Transverse colon (tissue), 4 donors: ENCODE measurements at regions not wholly inside any gene's neighbourhood (a gene's known extent, or its start where the extent isn't known, plus 50 kb on each side); places are given as distances from the start of the nearest gene placed in this dataset.

Experiments
- DNase-seq: peaks from one replicate; pipeline ENCODE4 v3.0.0-alpha.2; 2019
- H3K27ac ChIP-seq, 4 donors: fragments of 200-600 bp; sonication (generic); 2 replicates each; pipeline ENCODE4 v1.5.1; 2016 to 2018; ENCODE audit warnings: inconsistent platforms in 4 of 4
- H3K27me3 ChIP-seq: fragments of 200-600 bp; sonication (generic); 2 replicates; pipeline ENCODE4 v1.5.1; 2017; ENCODE audit warnings: inconsistent platforms
- H3K36me3 ChIP-seq, 4 donors: fragments of 200-600 bp; sonication (generic); 2 replicates each; pipeline ENCODE4 v1.5.1; 2017 to 2019; ENCODE audit warnings: inconsistent platforms in 4 of 4
- H3K4me1 ChIP-seq, 4 donors: fragments of 200-600 bp; sonication (generic); 2 replicates each; pipeline ENCODE4 v1.5.1; 2017 to 2020; ENCODE audit warnings: inconsistent platforms in 4 of 4
- H3K4me3 ChIP-seq, 4 donors: fragments of 200-600 bp; sonication (generic); 1 replicate in 1 of 4; 2 replicates in 3 of 4; pipeline versions ENCODE4 v1.5.1 to v1.6.1; 2017 to 2019; ENCODE audit warnings: inconsistent platforms in 4 of 4
- H3K9me3 ChIP-seq, 2 donors: fragments of 200-600 bp; sonication (generic); 2 replicates each; pipeline ENCODE4 v1.5.1; 2017 to 2019; ENCODE audit warnings: inconsistent platforms in 2 of 2
- EP300 ChIP-seq: sonication (generic); formaldehyde crosslinking; IDR thresholded peaks from one replicate; pipeline ENCODE4 v1.6.1; 2017; ENCODE audit warnings: antibody characterized with exemption, low read depth
- POLR2A ChIP-seq: fragments of 450-650 bp; IDR thresholded peaks from one replicate; pipeline ENCODE4 v1.6.1; 2016; ENCODE audit warnings: antibody characterized with exemption, mild to moderate bottlenecking, moderate library complexity
- POLR2AphosphoS5 ChIP-seq, 3 donors: sonication (generic); formaldehyde crosslinking; IDR thresholded peaks; one replicate each; pipeline ENCODE4 v1.6.1; 2016; ENCODE audit warnings: antibody characterized with exemption in 3 of 3
- WGBS, 2 donors: methylation state at CpG; one replicate each; pipeline ENCODE4 v1.1.5; 2018; ENCODE audit warnings: low coverage in 1 of 2; 5-methylcytosine and 5-hydroxymethylcytosine counted together
- in situ Hi-C, 4 donors: fragments of 200-750 bp; cut with MboI; loops; one replicate each; pipeline versions ENCODE4 v1.15.0 to v1.15.1; 2017; ENCODE audit warnings: low sequenced_read_pairs in 3 of 4, low pct_ligation_motif_present in 1 of 4, low pct_unique_long_range_greater_than_20kb in 1 of 4
- intact Hi-C: fragments of 100-400 bp; cut with DNase I; formaldehyde crosslinking; loops from one replicate; pipeline ENCODE4 v1.15.1; 2023; ENCODE audit warnings: low total_unique reads
- TF ChIP-seq, protein P1 (sequence below), 5 experiments: fragments of 200-600 bp in 3 of 5; fragments of 450-650 bp in 2 of 5; sonication (generic) in 3 of 5; IDR thresholded peaks; 1 replicate in 2 of 5; 2 replicates in 3 of 5; pipeline ENCODE4 v1.5.1; 2016 to 2017; ENCODE audit warnings: antibody characterized with exemption in 5 of 5, inconsistent platforms in 3 of 5, mild to moderate bottlenecking in 2 of 5, moderate library complexity in 1 of 5

DNA sequence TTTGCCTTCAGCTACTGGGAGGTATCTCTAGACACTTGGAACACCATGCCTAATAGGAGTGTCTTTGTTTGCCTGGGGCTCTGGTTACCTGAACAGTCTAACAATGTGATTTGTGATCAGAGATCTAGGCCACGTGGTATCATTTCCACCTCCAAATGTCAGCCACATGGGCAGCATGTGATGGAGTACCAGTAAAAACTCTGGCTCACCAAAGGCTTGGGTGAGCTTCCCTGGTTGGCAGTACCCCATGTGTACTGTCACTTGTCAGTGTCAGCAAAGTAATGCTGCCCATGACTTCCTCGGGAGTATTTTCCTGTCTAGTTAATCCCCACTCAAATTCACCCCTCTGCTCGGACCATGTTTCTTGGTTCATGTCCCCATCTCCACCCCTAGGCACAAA is 195.2 kb upstream of the LRFN2 start:
- no peaks in the 10 kb centered on the region for H3K36me3 ChIP-seq
- WGBS, 2 donors, result 79% methylated on average over 3 of the region's 3 CpGs; no CpG with 5 or more reads in 1 of the 2 donors
- in situ Hi-C loops, result no loop called here
- H3K27me3 ChIP-seq, result peaks cover 4% of the 10 kb centered on the region
- no peak overlapping the region for H3K4me3 ChIP-seq
- no peak for DNase-seq
- H3K4me1 ChIP-seq, result no peaks in the 10 kb centered on the region
- H3K9me3 ChIP-seq, result no peaks in the 10 kb centered on the region
- intact Hi-C loops, result no loop called here
- TF ChIP-seq, protein P1, sequence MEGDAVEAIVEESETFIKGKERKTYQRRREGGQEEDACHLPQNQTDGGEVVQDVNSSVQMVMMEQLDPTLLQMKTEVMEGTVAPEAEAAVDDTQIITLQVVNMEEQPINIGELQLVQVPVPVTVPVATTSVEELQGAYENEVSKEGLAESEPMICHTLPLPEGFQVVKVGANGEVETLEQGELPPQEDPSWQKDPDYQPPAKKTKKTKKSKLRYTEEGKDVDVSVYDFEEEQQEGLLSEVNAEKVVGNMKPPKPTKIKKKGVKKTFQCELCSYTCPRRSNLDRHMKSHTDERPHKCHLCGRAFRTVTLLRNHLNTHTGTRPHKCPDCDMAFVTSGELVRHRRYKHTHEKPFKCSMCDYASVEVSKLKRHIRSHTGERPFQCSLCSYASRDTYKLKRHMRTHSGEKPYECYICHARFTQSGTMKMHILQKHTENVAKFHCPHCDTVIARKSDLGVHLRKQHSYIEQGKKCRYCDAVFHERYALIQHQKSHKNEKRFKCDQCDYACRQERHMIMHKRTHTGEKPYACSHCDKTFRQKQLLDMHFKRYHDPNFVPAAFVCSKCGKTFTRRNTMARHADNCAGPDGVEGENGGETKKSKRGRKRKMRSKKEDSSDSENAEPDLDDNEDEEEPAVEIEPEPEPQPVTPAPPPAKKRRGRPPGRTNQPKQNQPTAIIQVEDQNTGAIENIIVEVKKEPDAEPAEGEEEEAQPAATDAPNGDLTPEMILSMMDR (IDR thresholded peaks at IDR 0.05), result no peak
- TF ChIP-seq EP300, result no peak
- no peak for TF ChIP-seq POLR2AphosphoS5 (IDR thresholded peaks at IDR 0.05)
- no peak for TF ChIP-seq POLR2A
- H3K27ac ChIP-seq, result no peak overlapping the region

DNA sequence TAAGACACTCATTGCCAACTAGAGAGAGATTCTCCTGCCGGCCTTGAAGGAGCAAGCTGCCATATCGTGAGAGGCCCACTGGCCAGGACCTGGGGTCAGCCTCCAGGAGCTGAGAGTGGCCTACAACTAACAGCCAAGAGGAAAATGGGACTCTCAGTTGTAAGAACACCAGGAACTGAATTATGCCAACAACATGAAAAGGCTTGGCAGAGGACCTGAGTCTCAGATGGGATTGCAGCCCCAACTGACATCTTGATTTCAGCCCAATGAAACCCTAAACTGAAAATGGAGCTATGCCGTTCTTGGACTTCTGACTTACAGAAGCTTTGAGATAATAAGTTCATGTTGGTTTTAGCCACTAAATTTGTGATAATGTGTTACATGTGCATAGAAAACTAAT is 193.5 kb upstream of the LRFN2 start:
- 83 to 88% methylated on average over 1 to 3 of the region's 3 CpGs for WGBS, 2 donors
- no peak overlapping the region for H3K27ac ChIP-seq
- H3K9me3 ChIP-seq, result no peaks in the 10 kb centered on the region
- intact Hi-C loops (no loop called here), in situ Hi-C loops (no loop called here)
- no peaks in the 10 kb centered on the region for H3K4me1 ChIP-seq
- TF ChIP-seq, protein P1 (IDR thresholded peaks at IDR 0.05), result no peak
- TF ChIP-seq POLR2A (no peak), EP300 (no peak), POLR2AphosphoS5 (IDR thresholded peaks at IDR 0.05) (no peak)
- H3K27me3 ChIP-seq, result peaks cover 2% of the 10 kb centered on the region
- H3K36me3 ChIP-seq, result no peaks in the 10 kb centered on the region
- DNase-seq, result no peak
- no peak overlapping the region for H3K4me3 ChIP-seq

DNA sequence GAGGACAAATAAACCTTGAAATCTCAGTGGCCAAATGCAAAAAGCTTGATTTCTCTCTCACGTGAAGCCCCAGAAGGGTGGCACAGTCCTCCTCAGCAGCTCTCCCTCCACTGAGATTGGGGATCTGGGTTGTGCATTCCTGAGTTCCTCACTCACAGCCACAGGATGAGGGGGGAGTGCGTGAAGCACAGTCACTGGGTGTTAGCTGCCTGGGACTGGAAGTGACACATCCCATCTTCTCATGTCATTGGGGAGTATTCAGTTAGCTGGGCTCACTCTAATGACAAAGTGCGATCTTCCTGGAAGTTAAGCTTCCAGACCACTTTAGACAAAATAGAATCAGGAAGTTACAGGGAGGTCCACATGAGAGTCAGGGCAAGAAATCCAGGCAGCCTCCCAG is 192.2 kb upstream of the LRFN2 start:
- Histone ChIP-seq H3K36me3 (no peaks in the 10 kb centered on the region), H3K4me3 (no peak overlapping the region), H3K9me3 (no peaks in the 10 kb centered on the region), H3K27me3 (no peaks in the 10 kb centered on the region), H3K27ac (no peak overlapping the region), H3K4me1 (no peaks in the 10 kb centered on the region)
- DNase-seq, result no peak
- WGBS, 2 donors, result 57 to 85% methylated on average over 1 to 3 of the region's 3 CpGs
- in situ Hi-C loops, result no loop called here
- intact Hi-C loops, result no loop called here
- TF ChIP-seq POLR2AphosphoS5 (IDR thresholded peaks at IDR 0.05) (no peak), EP300 (no peak), POLR2A (no peak)
- TF ChIP-seq, protein P1 (IDR thresholded peaks at IDR 0.05), result no peak

DNA sequence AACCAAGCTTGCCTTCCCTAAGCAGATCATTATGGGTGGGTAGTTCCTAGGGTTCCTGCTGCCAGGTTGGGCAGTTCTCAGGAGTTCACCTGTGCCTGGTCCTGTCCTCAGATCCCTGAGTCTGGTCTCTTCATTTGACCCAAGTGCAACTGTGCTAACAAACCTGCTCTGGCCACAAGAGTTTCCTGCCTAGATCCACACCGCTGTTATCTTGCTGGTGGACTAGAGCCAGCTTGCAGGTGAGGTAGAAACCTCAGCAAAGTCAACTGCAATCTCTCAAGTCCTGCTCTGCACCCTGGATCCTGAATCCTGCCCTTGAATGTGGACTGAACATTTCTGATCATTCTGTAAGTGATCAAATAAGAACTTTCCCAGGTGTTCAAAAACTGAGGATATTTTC is 191.8 kb upstream of the LRFN2 start:
- Histone ChIP-seq H3K36me3 (no peaks in the 10 kb centered on the region), H3K4me3 (no peak overlapping the region), H3K4me1 (no peaks in the 10 kb centered on the region), H3K9me3 (no peaks in the 10 kb centered on the region), H3K27ac (no peak overlapping the region), H3K27me3 (no peaks in the 10 kb centered on the region)
- TF ChIP-seq EP300 (no peak), POLR2AphosphoS5 (IDR thresholded peaks at IDR 0.05) (no peak), POLR2A (no peak)
- TF ChIP-seq, protein P1 (IDR thresholded peaks at IDR 0.05), result no peak
- in situ Hi-C loops (no loop called here), intact Hi-C loops (no loop called here)
- DNase-seq, result no peak
- WGBS, 2 donors, result 40 to 73% methylated on average over 1 of the region's 1 CpG
